ENCODE measurements at regions not wholly inside any gene's neighbourhood (a gene's known extent, or its start where the extent isn't known, plus 50 kb on each side); places are given as distances from the start of the nearest gene placed in this dataset.

- no peak overlapping the region for H3K4me3 ChIP-seq
- no peak overlapping the region for H3K27ac ChIP-seq
Measured at GRCh38 chr10:20986049-20986448, 88.9 kb upstream of the NEBL start.

- no peak overlapping the region for H3K27ac ChIP-seq
Measured at GRCh38 chr10:20984662-20985061, 87.6 kb upstream of the NEBL start.

GRCh38 chr10:20981419-20981953 is 84.4 kb upstream of the NEBL start:
- H3K27ac ChIP-seq: no peak overlapping the region
- H3K4me3 ChIP-seq: no peak overlapping the region

More at GRCh38 chr10:20984662-20985061, 87.6 kb upstream of the NEBL start:
- H3K4me3 ChIP-seq: no peak overlapping the region

- Histone ChIP-seq H3K27ac (no peak overlapping the region), H3K4me3 (no peak overlapping the region)
Measured at GRCh38 chr10:20978617-20979016, 81.5 kb upstream of the NEBL start.

GRCh38 chr10:20977300-20977699 is 80.2 kb upstream of the NEBL start:
- Histone ChIP-seq H3K27ac (no peak overlapping the region), H3K4me3 (no peak overlapping the region)

GRCh38 chr10:20976891-20977290 is 79.8 kb upstream of the NEBL start:
- no peak overlapping the region for H3K4me3 ChIP-seq
- H3K27ac ChIP-seq: no peak overlapping the region

GRCh38 chr10:20976390-20976789 is 79.3 kb upstream of the NEBL start:
- Histone ChIP-seq H3K27ac (no peak overlapping the region), H3K4me3 (no peak overlapping the region)

GRCh38 chr10:20975236-20975635 is 78.1 kb upstream of the NEBL start:
- no peak overlapping the region for H3K27ac ChIP-seq

GRCh38 chr10:20972925-20973324 is 75.8 kb upstream of the NEBL start:
- Histone ChIP-seq H3K27ac (no peak overlapping the region), H3K4me3 (no peak overlapping the region)

More at GRCh38 chr10:20975236-20975635, 78.1 kb upstream of the NEBL start:
- H3K4me3 ChIP-seq: no peak overlapping the region

- Histone ChIP-seq H3K4me3 (no peak overlapping the region), H3K27ac (no peak overlapping the region)
Measured at GRCh38 chr10:20971901-20972300, 74.8 kb upstream of the NEBL start.

- H3K27ac ChIP-seq: no peak overlapping the region
Measured at GRCh38 chr10:20970708-20971107, 73.6 kb upstream of the NEBL start.

GRCh38 chr10:20970044-20970443 is 72.9 kb upstream of the NEBL start:
- Histone ChIP-seq H3K27ac (no peak overlapping the region), H3K4me3 (no peak overlapping the region)

More at GRCh38 chr10:20970708-20971107, 73.6 kb upstream of the NEBL start:
- no peak overlapping the region for H3K4me3 ChIP-seq

GRCh38 chr10:20966426-20966825 is 69.3 kb upstream of the NEBL start:
- Histone ChIP-seq H3K27ac (no peak overlapping the region), H3K4me3 (no peak overlapping the region)

GRCh38 chr10:20963721-20964595 is 66.8 kb upstream of the NEBL start:
- no peak overlapping the region for H3K27ac ChIP-seq
- no peak overlapping the region for H3K4me3 ChIP-seq

- H3K27ac ChIP-seq: no peak overlapping the region
- H3K4me3 ChIP-seq: no peak overlapping the region
Measured at GRCh38 chr10:20963056-20963455, 65.9 kb upstream of the NEBL start.

GRCh38 chr10:20962165-20962564 is 65.1 kb upstream of the NEBL start:
- Histone ChIP-seq H3K27ac (peak overlapping the region in 3 of 21 experiments; percentile 8 to 37 (median 13)), H3K4me3 (no peak overlapping the region)

GRCh38 chr10:20959242-20959641 is 62.1 kb upstream of the NEBL start:
- Histone ChIP-seq H3K27ac (no peak overlapping the region), H3K4me3 (no peak overlapping the region)

GRCh38 chr10:20958764-20959163 is 61.7 kb upstream of the NEBL start:
- Histone ChIP-seq H3K4me3 (no peak overlapping the region), H3K27ac (no peak overlapping the region)

- Histone ChIP-seq H3K27ac (no peak overlapping the region), H3K4me3 (no peak overlapping the region)
Measured at GRCh38 chr10:20958225-20958624, 61.1 kb upstream of the NEBL start.

GRCh38 chr10:20957744-20958143 is 60.6 kb upstream of the NEBL start:
- Histone ChIP-seq H3K4me3 (no peak overlapping the region), H3K27ac (no peak overlapping the region)

GRCh38 chr10:20956843-20957242 is 59.7 kb upstream of the NEBL start:
- Histone ChIP-seq H3K27ac (no peak overlapping the region), H3K4me3 (no peak overlapping the region)

Measured in skin epidermis (tissue), 12 donors.